IMR-90 (cell line): ENCODE measurements at regions not wholly inside any gene's neighbourhood (a gene's known extent, or its start where the extent isn't known, plus 50 kb on each side); places are given as distances from the start of the nearest gene placed in this dataset.

Experiments
- ATAC-seq: fragments of 200-7000 bp; cut with Tn5 transposase; 2 replicates; pipeline ENCODE4 v1.9.1; 2020; ENCODE audit warnings: low read depth, mild to moderate bottlenecking, moderate library complexity
- BruUV-seq: library from RNA; stranded (reverse); fragments of 400-500 nt; replicated peaks from 2 replicates; lab custom pipeline; 2021; lab: Mats Ljungman, UMichigan
- CTCF ChIA-PET: fragments of 300-600 bp; formaldehyde crosslinking; extraction: SDS; loops from one replicate; lab custom pipeline; 2021; ENCODE audit warnings: antibody characterized with exemption; lab: Yijun Ruan, JAX
- POLR2A ChIA-PET: fragments of 300-600 bp; sonication (Branson Sonifier 250); formaldehyde crosslinking; loops from one replicate; lab custom pipeline; 2022; ENCODE audit warnings: antibody characterized with exemption; ENCODE audit not compliant: unreplicated experiment; lab: Charles Lee
- DNase-seq: peaks from one replicate; pipeline ENCODE4 v3.0.0; 2013
- H2AFZ ChIP-seq: replicated peaks from 2 replicates; pipeline ENCODE3; 2013; ENCODE audit warnings: low read length, mild to moderate bottlenecking; ENCODE audit not compliant: poor library complexity
- H2AK5ac ChIP-seq: 2 replicates; pipeline ENCODE4 v1.6.1; 2013; ENCODE audit warnings: low read depth, low read length, inconsistent platforms
- H2AK9ac ChIP-seq: replicated peaks from 2 replicates; pipeline ENCODE3; 2013; ENCODE audit warnings: mild to moderate bottlenecking, low read depth, low read length, moderate library complexity; ENCODE audit not compliant: poor library complexity
- H2BK120ac ChIP-seq: 2 replicates; pipeline ENCODE4 v1.6.1; 2013; ENCODE audit warnings: low read depth, low read length, inconsistent platforms
- H2BK15ac ChIP-seq: 3 replicates; pipeline ENCODE4 v1.6.1; 2013; ENCODE audit warnings: low read depth, low read length, inconsistent platforms
- H2BK20ac ChIP-seq: 2 replicates; pipeline ENCODE4 v1.6.1; 2013; ENCODE audit warnings: low read depth, mild to moderate bottlenecking, inconsistent platforms, low read length, moderate library complexity
- H2BK5ac ChIP-seq: 2 replicates; pipeline ENCODE4 v1.6.1; 2013; ENCODE audit warnings: mild to moderate bottlenecking, low read depth, low read length, inconsistent platforms; ENCODE audit not compliant: poor library complexity, severe bottlenecking
- H3K14ac ChIP-seq: replicated peaks from 2 replicates; pipeline ENCODE4 v1.6.1; 2013; ENCODE audit warnings: low read depth, low read length, inconsistent platforms
- H3K18ac ChIP-seq: 2 replicates; pipeline ENCODE4 v1.6.1; 2013; ENCODE audit warnings: low read depth, low read length, control low read depth
- H3K23ac ChIP-seq: 2 replicates; pipeline ENCODE4 v1.6.1; 2013; ENCODE audit warnings: low read depth, low read length, inconsistent platforms
- H3K27ac ChIP-seq: 2 replicates; pipeline ENCODE4 v1.5.1; 2013; ENCODE audit warnings: mild to moderate bottlenecking, control low read depth, low read length; ENCODE audit not compliant: insufficient read depth
- H3K27me3 ChIP-seq: 2 replicates; pipeline ENCODE4 v1.6.1; 2013; ENCODE audit warnings: low read length; ENCODE audit not compliant: control insufficient read depth, insufficient read depth
- H3K36me3 ChIP-seq: 2 replicates; pipeline ENCODE4 v1.6.1; 2013; ENCODE audit warnings: low read length, mixed read lengths; ENCODE audit not compliant: control insufficient read depth, insufficient read depth
- H3K4ac ChIP-seq: 2 replicates; pipeline ENCODE4 v1.6.1; 2013; ENCODE audit warnings: low read depth, low read length, inconsistent platforms
- H3K4me1 ChIP-seq: 2 replicates; pipeline ENCODE4 v1.6.1; 2013; ENCODE audit warnings: low read length, mixed read lengths; ENCODE audit not compliant: control insufficient read depth, insufficient read depth
- H3K4me2 ChIP-seq: 2 replicates; pipeline ENCODE4 v1.6.1; 2013; ENCODE audit warnings: low read depth, mild to moderate bottlenecking, control low read depth, low read length, moderate library complexity
- H3K4me3 ChIP-seq: 2 replicates; pipeline ENCODE4 v1.5.1; 2013; ENCODE audit warnings: low read depth, mild to moderate bottlenecking, control low read depth, low read length, moderate library complexity; ENCODE audit not compliant: insufficient read depth
- H3K56ac ChIP-seq: 2 replicates; pipeline ENCODE4 v1.6.1; 2013; ENCODE audit warnings: low read length, inconsistent platforms; ENCODE audit not compliant: insufficient read depth; ENCODE audit errors: extremely low read depth
- H3K79me1 ChIP-seq, 2 experiments: 2 replicates each; pipeline ENCODE4 v1.6.1; 2013; ENCODE audit warnings: low read length in 2 of 2, inconsistent platforms in 1 of 2, low read depth in 1 of 2
- H3K9ac ChIP-seq: 2 replicates; pipeline ENCODE4 v1.6.1; 2013; ENCODE audit warnings: low read depth, low read length, control low read depth
- H3K9me1 ChIP-seq: 2 replicates; pipeline ENCODE4 v1.6.1; 2013; ENCODE audit warnings: low read length, inconsistent platforms; ENCODE audit not compliant: insufficient read depth
- H3K9me3 ChIP-seq: 2 replicates; pipeline ENCODE4 v1.6.1; 2013; ENCODE audit warnings: low read length; ENCODE audit not compliant: control insufficient read depth, insufficient read depth
- H4K20me1 ChIP-seq: 2 replicates; pipeline ENCODE4 v1.6.1; 2013; ENCODE audit warnings: low read length, inconsistent platforms; ENCODE audit not compliant: insufficient read depth
- H4K5ac ChIP-seq: 2 replicates; pipeline ENCODE4 v1.6.1; 2013; ENCODE audit warnings: mild to moderate bottlenecking, low read depth, low read length, control low read depth
- H4K8ac ChIP-seq, 2 experiments: 2 replicates each; pipeline ENCODE4 v1.6.1; 2013; ENCODE audit warnings: low read depth in 2 of 2, low read length in 2 of 2, control low read depth in 1 of 2, inconsistent platforms in 1 of 2
- H4K91ac ChIP-seq: 2 replicates; pipeline ENCODE4 v1.6.1; 2013; ENCODE audit warnings: low read depth, low read length, inconsistent platforms; ENCODE audit not compliant: insufficient read depth
- BHLHE40 ChIP-seq: fragments of 150-350 bp; IDR thresholded peaks from 2 replicates; pipeline ENCODE4 v1.6.1; 2016; ENCODE audit warnings: mild to moderate bottlenecking, low read depth, low read length
- CEBPB ChIP-seq: IDR thresholded peaks from 2 replicates; pipeline ENCODE4 v1.6.1; 2012; ENCODE audit warnings: low read depth, low read length, improper control_type of control experiment
- CHD1 ChIP-seq: IDR thresholded peaks from 2 replicates; pipeline ENCODE4 v1.6.1; 2012; ENCODE audit warnings: low read depth, low read length, improper control_type of control experiment
- CTCF ChIP-seq: conservative IDR thresholded peaks from 2 replicates; pipeline ENCODE4 v1.5.1; 2012; ENCODE audit warnings: mild to moderate bottlenecking, low read depth, low read length, improper control_type of control experiment
- ELK1 ChIP-seq: fragments of 150-350 bp; IDR thresholded peaks from 2 replicates; pipeline ENCODE4 v1.6.1; 2016; ENCODE audit warnings: low read depth, mild to moderate bottlenecking, low read length, moderate library complexity, borderline replicate concordance
- MXI1 ChIP-seq: IDR thresholded peaks from 2 replicates; pipeline ENCODE4 v1.6.1; 2012; ENCODE audit warnings: low read depth, mild to moderate bottlenecking, low read length, moderate library complexity, borderline replicate concordance
- NFE2L2 ChIP-seq: fragments of 150-350 bp; IDR thresholded peaks from 2 replicates; pipeline ENCODE4 v1.6.1; 2016; ENCODE audit warnings: low read depth, mild to moderate bottlenecking, low read length
- POLR2A ChIP-seq: IDR thresholded peaks from 2 replicates; pipeline ENCODE4 v1.6.1; 2012; ENCODE audit warnings: mild to moderate bottlenecking, low read depth, low read length
- RCOR1 ChIP-seq: IDR thresholded peaks from 2 replicates; pipeline ENCODE4 v1.6.1; 2012; ENCODE audit warnings: mild to moderate bottlenecking, low read length, improper control_type of control experiment; ENCODE audit not compliant: insufficient replicate concordance
- RFX5 ChIP-seq: IDR thresholded peaks from 2 replicates; pipeline ENCODE4 v1.8.0; 2012; ENCODE audit warnings: low read depth, mild to moderate bottlenecking, low read length, moderate library complexity
- USF2 ChIP-seq: fragments of 150-350 bp; IDR thresholded peaks from 2 replicates; pipeline ENCODE4 v1.6.1; 2017; ENCODE audit warnings: mild to moderate bottlenecking, antibody characterized with exemption, low read length, low read depth
- WGBS, 2 experiments: methylation state at CpG; one replicate each; pipeline versions ENCODE4 v1.1.5 to v1.1.7; 2013; ENCODE audit warnings: missing lambda C conversion rate in 2 of 2; ENCODE audit not compliant: insufficient read length in 1 of 2; ENCODE audit errors: extremely low coverage in 2 of 2; 5-methylcytosine and 5-hydroxymethylcytosine counted together
- dilution Hi-C: fragments of 300-500 bp; cut with HindIII; formaldehyde crosslinking; loops from one replicate; pipeline ENCODE4 v1.14.3; 2018; ENCODE audit warnings: low sequenced_read_pairs; ENCODE audit not compliant: unreplicated experiment
- in situ Hi-C: fragments of 300-500 bp; cut with MboI; formaldehyde crosslinking; loops from 3 replicates; pipeline ENCODE4 v1.14.3; 2019; ENCODE audit warnings: low sequenced_read_pairs, inconsistent platforms, mixed read lengths
- intact Hi-C: fragments of 100-400 bp; cut with micrococcal nuclease; formaldehyde crosslinking; loops from 2 replicates; pipeline ENCODE4 v1.10.0; 2022

- Histone ChIP-seq H2AK9ac (no peak overlapping the region), H3K4ac (no peak overlapping the region), H3K56ac (no peak overlapping the region), H3K9me3 (no peaks in the 10 kb centered on the region), H3K9ac (no peak overlapping the region), H2BK120ac (no peak overlapping the region), H4K20me1 (no peaks in the 10 kb centered on the region), H4K91ac (no peak overlapping the region), H3K27me3 (no peaks in the 10 kb centered on the region), H3K14ac (no peak overlapping the region), H3K79me1 (no peaks in the 10 kb centered on the region), H3K27ac (no peak overlapping the region), H2BK15ac (peak overlapping the region; percentile 70; the same call in 1 of the 3 replicates), H2BK5ac (no peak overlapping the region), H3K36me3 (no peaks in the 10 kb centered on the region), H4K5ac (no peak overlapping the region), H3K9me1 (peaks cover under 1% of the 10 kb centered on the region; the same call in 1 of the 2 replicates), H2AFZ (no peak overlapping the region), H3K23ac (no peak overlapping the region), H3K18ac (no peak overlapping the region; the same call in 1 of the 2 replicates), H2BK20ac (no peak overlapping the region), H4K8ac (no peak overlapping the region), H2AK5ac (no peak overlapping the region), H3K4me1 (peaks cover 2% of the 10 kb centered on the region; the same call in 1 of the 2 replicates), H3K4me3 (no peak overlapping the region), H3K4me2 (peak overlapping the region; percentile 54; the same call in 1 of the 2 replicates)
- no TSS peak for BruUV-seq
- intact Hi-C loops (no loop called here), in situ Hi-C loops (no loop called here), dilution Hi-C loops (no loop called here)
- ChIA-PET POLR2A (no interaction called here), CTCF (no interaction called here)
- ATAC-seq (0 out of 2 replicates have a peak, but pooled peaks have one; percentile 46), DNase-seq (peak; percentile 38)
- no CpG with 5 or more reads among the region's 1 CpG for WGBS, 2 experiments
- TF ChIP-seq CEBPB = no peak
- TF ChIP-seq NFE2L2 = no peak
- no peak for TF ChIP-seq CHD1
- TF ChIP-seq RCOR1 = no peak
- no peak for TF ChIP-seq RFX5
- TF ChIP-seq USF2 = no peak
- TF ChIP-seq MXI1 = no peak
- no peak for TF ChIP-seq BHLHE40
- no peak for TF ChIP-seq POLR2A
- TF ChIP-seq ELK1 = no peak
- TF ChIP-seq CTCF = no peak
Observed at GRCh38 chr12:42887657-42888056, 298.1 kb upstream of the PRICKLE1 start.
